ENCODE measurements at regions not wholly inside any gene's neighbourhood (a gene's known extent, or its start where the extent isn't known, plus 50 kb on each side); places are given as distances from the start of the nearest gene placed in this dataset.
"Not testable (repeated sequence)": the region's sequence is repeated elsewhere in the genome, so short reads cannot be mapped to it uniquely, and the experiment has no call there.

DNA sequence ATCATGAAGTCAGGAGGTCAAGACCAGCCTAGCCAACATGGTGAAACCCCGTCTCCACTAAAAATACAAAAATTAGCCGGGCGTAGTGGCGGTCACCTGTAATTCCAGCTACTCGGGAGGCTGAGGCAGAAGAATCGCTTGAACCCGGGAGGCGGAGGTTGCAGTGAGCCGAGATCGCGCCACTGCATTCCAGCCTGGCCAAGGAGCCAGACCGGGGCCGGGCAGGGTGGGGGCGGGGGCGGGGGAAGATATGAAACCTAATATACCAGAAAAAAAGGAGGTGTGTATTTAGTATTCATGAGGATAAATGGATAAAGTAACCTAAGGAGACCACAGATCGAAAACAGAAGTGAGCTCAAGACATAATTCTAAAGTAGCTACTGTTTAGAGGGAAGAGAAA is 186.5 kb upstream of the KCND2 start:
- not testable (repeated sequence) for DNase-seq (ENCODE audit: low spot score)

DNA sequence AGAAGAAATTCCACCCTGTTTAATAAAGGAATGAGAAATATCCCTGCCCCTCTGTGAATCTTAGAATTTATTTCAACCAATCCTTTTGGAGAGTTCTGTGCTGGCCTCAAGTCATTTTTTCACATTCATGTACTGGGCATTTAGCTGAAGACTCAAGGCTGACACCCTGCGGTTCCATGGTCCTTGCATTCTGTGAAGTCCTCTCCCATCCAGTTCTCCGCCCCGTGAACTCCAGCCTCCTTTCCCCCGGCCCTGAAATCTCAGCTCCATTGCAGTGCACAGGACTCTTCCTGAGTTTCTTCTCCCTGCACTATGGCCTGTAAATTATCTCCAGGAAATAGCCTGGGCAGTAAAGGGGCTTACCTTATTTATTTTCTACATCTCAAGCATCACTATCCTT is 183.0 kb upstream of the KCND2 start:
- no peak for DNase-seq (ENCODE audit: low spot score)

DNA sequence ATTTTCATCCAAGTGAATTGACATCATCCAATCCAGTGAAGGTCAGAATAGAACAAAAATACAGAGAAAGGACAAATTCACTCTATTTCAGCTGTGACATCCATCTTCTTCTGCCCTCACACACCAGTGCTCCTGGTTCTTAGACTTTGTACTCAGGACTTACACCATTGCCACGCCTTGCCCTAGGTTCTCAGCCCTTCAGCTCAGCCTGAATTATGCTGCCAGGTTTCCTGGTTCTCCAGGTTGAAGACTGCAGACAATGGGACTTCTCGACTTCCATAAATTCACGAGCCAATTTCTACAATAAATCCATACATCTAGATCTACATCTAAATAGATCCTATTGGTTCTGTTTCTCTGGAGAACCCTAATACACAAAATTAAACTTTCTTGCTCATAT is 181.2 kb upstream of the KCND2 start:
- DNase-seq (ENCODE audit: low spot score) = no peak

DNA sequence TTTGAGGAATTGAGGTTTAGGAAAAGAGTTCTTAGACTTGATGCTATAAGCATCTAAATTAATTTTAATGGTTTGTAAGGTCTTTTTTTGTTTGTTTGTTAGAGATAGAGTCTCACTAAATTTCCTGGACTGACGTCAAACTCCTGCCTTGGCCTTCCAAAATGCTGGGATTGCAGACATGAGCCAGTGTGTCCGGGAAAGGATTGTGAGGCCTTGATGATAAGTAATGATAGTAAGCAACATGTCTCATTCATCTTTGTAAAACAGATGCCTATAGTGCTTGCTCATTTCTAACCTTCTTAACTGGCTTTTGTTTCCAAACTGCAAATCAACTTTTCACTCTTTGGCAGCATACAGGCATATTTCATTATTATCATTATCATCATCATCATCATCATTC is 176.0 kb upstream of the KCND2 start:
- no peak for DNase-seq (ENCODE audit: low spot score)

DNA sequence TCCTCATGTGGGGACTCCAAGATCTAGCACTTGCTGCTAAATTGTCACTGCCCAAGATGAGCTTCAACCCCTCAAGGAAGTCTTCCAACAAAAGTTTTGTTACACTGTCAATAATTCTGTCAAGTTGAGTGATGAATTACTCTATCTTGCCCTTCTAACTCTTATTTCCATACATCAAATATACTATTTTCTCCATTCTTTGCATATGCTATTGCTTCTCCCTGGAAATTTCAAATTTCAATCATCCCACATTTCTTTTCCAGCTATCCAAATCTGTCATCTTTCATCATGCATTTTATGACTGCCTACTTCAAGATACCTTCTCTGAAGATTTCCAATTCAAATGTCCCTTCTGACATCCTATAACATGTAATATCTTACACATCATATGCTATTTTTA is 175.2 kb upstream of the KCND2 start:
- no peak for DNase-seq (ENCODE audit: low spot score)

DNA sequence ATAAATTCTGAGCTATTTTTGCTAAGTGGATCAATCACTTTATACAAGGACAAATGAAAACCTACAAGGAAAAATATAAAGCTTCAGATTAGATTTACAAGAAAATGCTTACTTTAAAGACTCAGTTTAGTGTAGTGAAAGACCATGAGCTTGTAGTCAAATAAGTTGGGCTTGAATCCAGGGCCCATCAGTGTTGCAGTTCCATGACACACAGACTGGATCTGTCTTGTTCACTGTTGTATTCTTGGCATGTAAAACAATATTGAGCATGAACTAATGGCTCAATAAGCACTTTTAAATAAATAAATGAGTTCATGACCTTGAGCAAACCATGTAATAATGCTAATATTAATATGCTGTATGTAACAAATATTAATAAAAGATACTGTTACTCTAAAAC is 164.6 kb upstream of the KCND2 start:
- DNase-seq (ENCODE audit: low spot score) = no peak

DNA sequence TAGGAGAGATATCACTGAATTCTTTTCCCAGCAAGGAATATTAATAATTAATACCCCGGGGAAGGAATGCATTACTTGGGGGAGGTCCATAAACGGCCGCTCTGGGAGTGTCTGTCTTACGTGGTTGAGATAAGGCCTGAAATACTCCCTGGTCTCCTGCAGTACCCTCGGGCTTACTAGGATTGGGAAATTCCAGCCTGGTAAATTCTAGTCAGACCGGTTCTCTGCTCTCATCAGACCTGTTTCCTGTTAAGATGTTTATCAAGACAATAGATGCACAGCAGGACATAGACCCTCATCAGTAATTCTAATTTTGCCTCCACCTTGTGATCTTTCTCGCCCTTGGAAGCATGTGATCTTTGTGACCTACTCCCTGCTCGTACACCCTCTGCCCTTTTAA is 162.8 kb upstream of the KCND2 start:
- DNase-seq (ENCODE audit: low spot score) = no peak

DNA sequence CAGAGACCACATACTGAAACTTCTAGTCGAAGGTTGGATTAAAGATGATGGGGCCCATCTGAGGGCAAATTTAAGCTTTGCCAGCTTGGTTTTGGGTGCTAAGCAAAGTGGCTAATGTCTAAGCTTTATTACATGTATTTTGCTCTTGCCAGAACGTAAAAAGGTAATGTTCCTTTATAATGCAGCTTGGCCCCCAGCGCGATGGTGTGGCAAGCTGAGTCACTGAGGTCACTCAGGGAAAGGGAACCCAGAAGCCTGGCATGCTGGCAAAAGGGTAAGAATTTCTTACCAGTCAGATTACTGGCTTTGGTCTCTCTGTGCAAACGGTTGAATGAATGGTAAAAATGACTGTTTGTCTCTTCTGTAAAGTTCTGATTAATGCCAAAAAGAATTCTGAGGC is 158.3 kb upstream of the KCND2 start:
- no peak for DNase-seq (ENCODE audit: low spot score)

DNA sequence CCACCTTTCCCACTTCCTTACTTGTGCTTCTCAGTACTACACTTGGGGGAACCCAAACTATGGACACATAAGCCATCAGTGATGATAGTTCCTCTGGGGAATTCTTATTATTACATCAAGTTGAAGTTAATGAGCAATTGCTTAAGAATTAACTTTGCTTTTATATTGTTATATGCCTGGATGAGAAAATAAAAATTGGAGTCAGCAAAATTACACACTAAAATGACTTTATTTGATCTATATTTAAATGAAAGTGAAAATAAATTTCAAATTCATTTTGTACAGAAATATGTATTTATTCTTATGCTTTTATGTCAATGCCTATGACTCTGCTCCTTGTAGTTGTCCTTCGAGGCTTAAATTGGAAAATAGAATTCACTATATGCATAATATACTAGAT is 149.4 kb upstream of the KCND2 start:
- no peak for DNase-seq (ENCODE audit: low spot score)

DNA sequence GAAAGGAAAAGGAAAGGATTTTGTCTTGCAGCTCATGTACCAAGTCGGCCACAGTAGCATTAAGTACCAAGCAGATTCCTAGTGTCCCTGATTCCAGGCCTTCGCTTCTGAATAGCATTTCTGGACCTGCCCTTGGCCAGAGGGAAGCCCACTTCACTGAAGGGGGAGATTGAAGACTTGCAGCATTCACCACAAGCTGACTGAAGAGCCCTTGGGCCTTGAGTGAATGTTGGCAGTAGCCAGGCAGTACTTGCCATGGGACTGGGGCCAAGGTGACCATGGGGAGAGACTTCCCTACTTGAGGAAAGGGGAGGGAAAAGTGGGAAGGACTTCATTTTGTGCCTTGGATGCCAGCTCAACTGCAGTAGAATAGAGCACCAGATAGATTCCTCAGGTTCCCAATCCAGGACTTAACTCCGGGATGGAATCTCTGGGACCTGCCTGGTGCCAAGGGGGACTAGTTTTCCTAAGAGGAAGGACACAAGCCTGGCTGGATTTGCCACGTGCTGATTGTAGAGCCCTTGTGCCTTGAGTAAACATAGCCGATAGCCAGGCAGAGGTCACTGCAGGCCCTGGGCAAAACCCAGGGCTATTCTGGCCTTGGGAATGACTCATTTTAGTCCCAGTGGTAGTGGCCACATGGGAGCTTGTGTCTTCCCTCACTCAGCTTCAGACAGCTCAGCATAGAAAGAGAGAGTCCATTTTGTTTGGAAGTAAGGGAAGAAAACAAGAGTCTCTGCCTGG is 141.7 kb upstream of the KCND2 start:
- no peak for DNase-seq (ENCODE audit: low spot score)

DNA sequence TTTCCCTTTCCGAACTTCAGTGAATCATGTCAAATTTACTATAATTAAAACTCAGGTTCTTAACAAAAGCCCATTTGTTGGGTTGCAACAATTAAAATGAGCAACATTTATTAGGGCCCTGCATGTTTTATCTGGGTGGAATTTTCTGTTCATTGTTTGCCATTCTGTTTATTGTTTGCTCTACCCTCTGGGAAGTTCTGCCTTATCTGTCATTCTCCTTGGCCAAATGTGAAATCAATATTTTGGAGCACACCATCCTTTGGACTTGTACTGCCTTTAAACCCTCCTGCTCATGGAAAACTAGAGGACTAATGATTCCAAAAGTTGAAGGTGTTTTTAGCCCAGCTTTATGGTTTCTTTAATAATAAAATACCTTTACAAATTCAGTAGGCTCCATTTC is 134.5 kb upstream of the KCND2 start:
- no peak for DNase-seq (ENCODE audit: low spot score)

DNA sequence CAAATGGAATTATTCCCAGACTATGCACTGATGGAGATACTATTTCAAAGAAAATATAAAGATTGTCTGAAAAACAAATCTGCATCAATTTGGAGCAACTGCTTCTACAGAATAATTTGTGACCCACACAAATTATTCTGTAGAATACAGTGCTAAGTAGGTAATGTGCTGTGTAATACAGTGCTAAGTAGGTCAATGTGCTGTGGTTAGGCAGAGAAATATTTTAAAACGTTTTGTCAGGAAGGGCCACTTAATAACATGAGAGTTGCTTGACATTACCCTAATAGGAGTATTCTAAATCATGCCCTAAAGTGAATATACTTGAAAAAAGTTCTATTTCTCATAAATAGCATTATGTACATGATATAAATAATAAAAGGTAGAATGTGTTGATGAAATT is 116.5 kb upstream of the KCND2 start:
- DNase-seq (ENCODE audit: low spot score) = no peak

DNA sequence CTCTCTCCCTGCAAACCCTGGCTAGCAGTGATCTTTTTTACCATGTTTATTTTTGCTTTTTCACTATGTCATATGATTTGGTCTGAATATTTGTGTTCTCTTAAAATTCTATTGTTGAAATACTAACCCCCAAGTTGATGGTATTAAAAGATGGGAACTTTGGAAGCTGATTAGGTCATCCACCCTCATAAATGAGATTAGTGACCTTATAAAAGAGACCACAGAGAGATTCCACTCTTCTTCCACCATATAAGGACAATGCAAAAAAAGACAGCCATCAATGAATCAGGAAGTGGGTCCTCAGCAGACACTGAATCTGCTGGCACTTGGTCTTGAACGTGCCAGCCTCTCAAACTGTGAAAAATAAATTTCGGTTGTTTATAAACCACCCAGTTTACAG is 112.8 kb upstream of the KCND2 start:
- DNase-seq (ENCODE audit: low spot score) = no peak

DNA sequence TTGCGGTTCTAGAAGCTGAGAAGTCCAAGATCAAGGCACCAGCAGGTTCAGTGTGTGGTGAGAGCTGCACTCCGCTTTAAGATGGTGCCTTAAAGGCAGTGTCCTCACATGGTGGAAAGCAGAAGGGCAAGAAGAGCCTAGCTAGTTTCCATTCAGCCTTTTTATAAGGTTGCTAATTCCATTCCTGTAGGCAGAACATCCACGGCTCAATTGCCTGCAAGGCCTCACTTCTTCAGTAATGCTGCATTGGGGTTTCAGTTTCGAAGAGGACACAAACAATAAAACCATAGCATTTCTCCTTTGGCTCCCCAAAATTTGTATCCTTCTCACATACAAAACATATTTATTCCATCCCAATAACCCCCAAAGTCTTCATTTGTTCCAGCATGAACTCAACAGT is 109.5 kb upstream of the KCND2 start:
- no peak for DNase-seq (ENCODE audit: low spot score)

DNA sequence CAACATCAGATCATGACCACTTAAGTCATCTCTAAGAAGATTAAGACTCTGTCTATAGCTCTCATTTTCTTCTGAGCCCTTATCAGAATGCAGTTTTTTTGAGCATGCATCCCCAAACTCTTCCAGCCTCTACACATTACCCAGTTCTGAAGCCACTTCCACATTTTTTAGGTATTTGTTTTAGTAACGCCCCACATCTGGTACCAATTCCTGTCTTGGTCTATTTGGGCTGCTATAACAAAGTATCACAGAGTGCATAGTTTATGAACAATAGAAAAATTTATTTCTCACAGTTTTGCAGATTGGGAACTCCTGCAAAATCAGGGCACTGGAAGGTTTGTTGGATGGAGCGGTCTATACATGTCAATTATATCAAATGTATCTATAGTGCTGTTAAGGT is 107.7 kb upstream of the KCND2 start:
- no peak for DNase-seq (ENCODE audit: low spot score)

DNA sequence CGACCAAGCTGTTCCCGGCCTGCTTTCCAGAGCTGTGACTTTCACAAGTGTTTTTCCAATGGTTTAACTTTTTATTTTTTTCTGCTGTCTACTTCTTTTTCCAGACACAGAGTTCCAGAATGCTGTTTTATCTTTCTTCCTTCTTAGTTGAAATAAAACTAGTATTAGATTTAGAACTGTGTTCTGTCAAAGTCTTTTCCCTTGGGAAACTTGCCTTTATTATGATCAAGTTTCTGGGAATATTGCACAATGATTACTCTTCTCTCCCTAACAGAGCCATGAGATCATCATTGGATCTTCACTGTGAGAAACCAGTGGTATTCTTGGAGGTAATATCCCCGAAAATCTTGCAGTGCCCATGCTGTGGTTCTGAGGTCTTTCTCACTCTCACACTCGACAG is 104.9 kb upstream of the KCND2 start:
- DNase-seq (ENCODE audit: low spot score) = no peak

DNA sequence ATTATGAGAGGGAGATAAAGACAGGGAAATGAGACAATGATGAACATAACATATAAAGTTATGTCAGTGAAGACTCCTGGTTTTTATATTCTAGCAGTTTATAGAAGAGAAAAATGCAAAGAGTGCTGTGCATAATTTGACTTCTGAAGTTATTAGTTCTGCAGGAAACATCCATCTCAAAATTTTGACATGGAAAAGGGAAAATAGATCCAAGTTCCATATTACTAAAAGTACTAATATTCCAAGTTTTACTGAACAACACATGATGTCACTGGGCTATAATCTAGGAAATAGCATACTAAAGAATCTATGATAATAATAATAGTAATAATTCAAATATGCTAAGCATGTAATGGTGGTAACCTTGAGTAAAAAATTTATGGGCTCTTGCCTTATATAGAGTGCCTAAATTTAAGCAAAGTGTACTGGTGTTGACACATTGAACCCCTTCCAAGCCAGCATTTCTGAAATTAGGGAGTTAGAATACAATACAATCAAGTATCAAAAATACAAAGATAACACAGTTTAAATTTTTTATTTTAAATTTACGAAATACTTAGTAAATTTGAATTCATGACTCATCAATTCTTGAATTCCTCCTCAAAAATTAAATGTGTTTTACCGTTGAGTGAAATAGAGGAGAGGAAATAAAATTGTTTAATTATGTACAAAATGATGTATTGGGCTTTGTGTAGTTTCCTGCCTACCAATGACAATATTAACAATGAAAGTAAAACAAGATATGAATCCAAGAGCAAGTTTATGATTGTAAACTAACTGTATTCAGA is 102.8 kb upstream of the KCND2 start:
- DNase-seq (ENCODE audit: low spot score) = no peak

DNA sequence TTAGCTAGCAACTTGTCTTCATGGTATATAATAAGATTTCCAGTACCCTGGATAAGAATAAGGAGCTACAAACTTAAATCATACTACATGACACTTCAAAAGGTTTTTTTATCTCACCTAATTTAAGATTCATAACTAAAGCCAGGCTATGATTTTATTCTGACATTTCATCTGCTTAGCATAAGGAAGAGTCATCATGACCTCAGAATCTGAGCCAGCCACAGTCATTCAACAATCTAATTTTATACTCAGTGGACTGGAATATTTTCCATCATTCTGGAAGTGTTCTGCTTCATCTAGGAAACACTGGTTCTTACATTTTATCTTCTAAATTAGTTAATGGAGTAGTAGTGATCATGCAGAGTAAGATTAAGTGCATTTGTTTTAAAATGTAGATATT is 102.1 kb upstream of the KCND2 start:
- DNase-seq (ENCODE audit: low spot score) = no peak

DNA sequence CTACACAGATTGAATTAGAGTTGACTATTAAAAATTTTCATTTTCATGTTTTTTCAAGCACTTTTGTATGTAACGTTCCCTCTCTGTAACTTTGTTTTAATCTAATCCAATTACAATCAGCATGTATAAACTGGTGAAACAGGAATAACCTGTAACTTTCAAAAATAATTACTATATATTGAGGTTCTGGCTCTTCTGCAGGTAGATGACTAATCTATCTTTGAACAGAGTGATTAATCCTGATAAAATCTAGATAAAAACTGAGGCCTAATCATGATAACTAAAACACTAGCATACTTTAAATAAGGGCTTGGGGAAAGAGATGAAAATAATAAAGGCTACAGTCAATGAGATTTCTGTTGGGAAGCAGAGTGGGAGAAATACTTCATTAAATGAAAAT is 101.6 kb upstream of the KCND2 start:
- no peak for DNase-seq (ENCODE audit: low spot score)

DNA sequence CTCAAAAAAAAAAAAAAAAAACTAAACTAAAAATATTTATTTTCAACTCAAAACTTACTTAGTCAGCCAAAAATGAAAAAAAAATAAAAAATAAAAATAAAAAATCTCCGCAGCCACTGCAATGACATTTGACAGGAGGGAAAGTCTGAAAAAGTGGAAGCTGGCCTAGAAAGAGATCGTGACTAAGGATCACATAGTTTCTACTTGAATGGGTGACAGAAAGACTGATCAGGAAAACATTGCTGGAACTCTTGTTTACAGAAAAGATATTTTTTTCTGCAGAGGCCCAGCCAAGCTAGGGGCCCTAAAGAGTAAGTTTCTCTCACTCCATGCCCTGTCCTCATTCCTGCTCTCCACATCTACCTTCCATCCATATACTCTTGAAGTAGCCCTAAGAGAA is 92.8 kb upstream of the KCND2 start:
- DNase-seq (ENCODE audit: low spot score) = no peak

DNA sequence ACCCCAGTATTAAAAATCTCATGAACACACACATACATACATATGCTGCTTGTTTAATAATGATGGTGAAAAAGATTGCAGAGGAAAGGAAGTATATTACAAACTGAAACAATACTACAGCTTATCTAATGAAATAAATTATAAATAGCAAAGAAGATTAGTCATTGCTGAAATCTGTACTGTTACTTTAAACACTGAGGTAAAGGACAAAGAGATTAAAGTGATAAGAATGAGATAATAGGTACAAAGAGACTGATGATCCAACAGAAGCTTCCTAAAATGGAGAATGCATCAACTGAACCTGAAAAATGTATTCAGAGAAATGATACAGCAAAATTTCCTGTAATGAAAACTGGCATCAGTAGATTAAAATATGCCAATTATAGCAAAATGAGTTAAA is 91.5 kb upstream of the KCND2 start:
- no peak for DNase-seq (ENCODE audit: low spot score)

DNA sequence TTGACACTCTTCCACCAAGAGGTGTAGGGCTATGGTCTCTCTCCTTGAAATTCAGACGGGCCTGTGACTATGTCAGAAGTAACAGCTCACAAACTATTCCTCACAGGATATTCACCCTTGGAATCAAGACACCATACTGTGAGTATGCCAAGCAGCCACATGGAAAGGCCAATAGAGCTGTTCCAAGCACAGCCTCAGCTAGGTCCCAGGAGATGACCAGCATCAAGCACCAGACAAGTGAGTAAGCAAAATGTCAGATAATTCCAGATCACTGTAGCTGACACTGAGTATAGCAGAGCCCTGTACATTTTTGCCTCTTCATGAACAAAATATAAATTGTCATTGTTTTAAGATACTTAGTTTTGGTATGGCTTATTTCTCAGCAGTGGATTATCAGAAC is 88.1 kb upstream of the KCND2 start:
- no peak for DNase-seq (ENCODE audit: low spot score)

DNA sequence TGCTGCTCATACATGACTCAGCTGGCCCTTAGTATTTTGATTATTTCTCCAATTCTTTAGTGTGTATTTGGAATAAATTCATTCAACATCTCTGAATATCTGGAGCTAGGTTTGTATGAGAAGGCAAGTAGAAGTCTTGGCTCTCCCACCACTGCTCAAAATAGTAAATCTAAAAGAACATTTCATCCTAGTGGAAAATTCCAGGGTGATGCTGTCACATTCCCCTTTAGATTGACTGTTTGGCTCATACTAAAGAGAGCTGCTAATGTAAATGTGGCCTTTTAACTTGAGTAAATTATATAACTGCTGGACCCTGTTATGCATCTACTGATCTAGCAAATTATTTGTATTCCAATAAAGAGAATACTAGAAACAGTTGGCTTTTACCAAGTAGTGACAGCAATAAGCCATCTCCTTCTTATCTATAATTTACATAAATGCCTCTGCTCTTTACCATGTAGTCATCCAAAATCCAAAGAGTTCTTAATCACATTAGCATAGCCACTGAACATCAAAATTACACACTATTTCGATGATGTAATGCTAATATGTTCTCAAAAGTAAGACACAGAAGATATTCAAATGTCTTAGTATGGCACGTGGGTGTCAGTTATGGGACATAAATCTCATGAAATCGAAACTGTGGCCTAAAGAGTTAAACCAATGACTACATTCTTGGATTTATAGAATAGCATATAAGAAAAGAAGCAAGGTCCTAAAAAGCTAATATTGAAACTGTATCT is 86.9 kb upstream of the KCND2 start:
- DNase-seq (ENCODE audit: low spot score) = no peak

All from CD4-positive, alpha-beta T cell treated with Interleukin-15 for 4 hours (primary cell).